Endothelial cell of umbilical vein (primary cell): ENCODE measurements at regions not wholly inside any gene's neighbourhood (a gene's known extent, or its start where the extent isn't known, plus 50 kb on each side); places are given as distances from the start of the nearest gene placed in this dataset.

Experiments used
- BruUV-seq: library from RNA; stranded (reverse); fragments of 400-500 nt; replicated peaks from 2 replicates; lab custom pipeline; 2021; lab: Mats Ljungman, UMichigan
- CTCF ChIA-PET: fragments of 300-600, 350-600 bp; sonication (Branson Sonifier 250); formaldehyde crosslinking; loops from one replicate; lab custom pipeline; 2021; ENCODE audit warnings: antibody characterized with exemption, inconsistent platforms; lab: Charles Lee
- POLR2A ChIA-PET: fragments of 300-600, 350-600 bp; sonication (Branson Sonifier 250); formaldehyde crosslinking; loops from one replicate; lab custom pipeline; 2021; ENCODE audit warnings: antibody characterized with exemption, inconsistent platforms; lab: Charles Lee
- DNase-seq: peaks from one replicate; pipeline ENCODE4 v3.0.0-alpha.2; 2011; ENCODE audit warnings: low read depth, low spot score
- FAIRE-seq: peaks from 2 replicates; lab custom pipeline; 2011; peaks lifted over from hg19 to GRCh38; lab: Jason Lieb, UNC
- H2AFZ ChIP-seq: 2 replicates; pipeline ENCODE4 v1.6.0; 2012; ENCODE audit warnings: low read depth, low read length, control low read depth, inconsistent platforms
- H3K27ac ChIP-seq: 2 replicates; pipeline ENCODE4 v1.5.1; 2011; ENCODE audit warnings: low read depth, mild to moderate bottlenecking, control low read depth, low read length, moderate library complexity; ENCODE audit not compliant: insufficient read depth
- H3K27me3 ChIP-seq, 2 experiments: 2 replicates each; pipeline versions ENCODE4 v1.6.0 to v1.6.1; 2011; ENCODE audit warnings: low read length in 2 of 2, mixed read lengths in 1 of 2; ENCODE audit not compliant: control insufficient read depth in 2 of 2, insufficient read depth in 2 of 2
- H3K36me3 ChIP-seq, 2 experiments: 2 replicates in 1 of 2; 3 replicates in 1 of 2; pipeline ENCODE4 v1.5.1; 2011; ENCODE audit warnings: low read length in 2 of 2, mild to moderate bottlenecking in 1 of 2, moderate library complexity in 1 of 2; ENCODE audit not compliant: control insufficient read depth in 2 of 2, insufficient read depth in 2 of 2; ENCODE audit errors: extremely low read depth in 1 of 2
- H3K4me1 ChIP-seq: 3 replicates; pipeline ENCODE4 v1.5.1; 2011; ENCODE audit warnings: mild to moderate bottlenecking, low read length; ENCODE audit not compliant: control insufficient read depth, insufficient read depth; ENCODE audit errors: extremely low read depth
- H3K4me2 ChIP-seq: 2 replicates; pipeline ENCODE4 v1.6.1; 2011; ENCODE audit warnings: low read length, control low read depth, mixed read lengths; ENCODE audit not compliant: insufficient read depth
- H3K4me3 ChIP-seq, 3 experiments: fragments of 200-600 bp in 1 of 3; sonication (generic), shearing (Covaris generic) in 1 of 3; replicated peaks in 1 of 3; 2 replicates each; pipeline ENCODE4 v1.5.1; 2011 to 2016; ENCODE audit warnings: control low read depth in 3 of 3, low read length in 3 of 3, mild to moderate bottlenecking in 2 of 3, inconsistent platforms in 1 of 3, low read depth in 1 of 3, moderate library complexity in 1 of 3; ENCODE audit not compliant: insufficient read depth in 1 of 3
- H3K79me2 ChIP-seq: 2 replicates; pipeline ENCODE4 v1.6.0; 2012; ENCODE audit warnings: low read length, inconsistent platforms; ENCODE audit not compliant: control insufficient read depth, insufficient read depth
- H3K9ac ChIP-seq: replicated peaks from 2 replicates; pipeline ENCODE3; 2011; ENCODE audit warnings: low read length, control low read depth; ENCODE audit not compliant: insufficient read depth; ENCODE audit errors: extremely low read depth
- H3K9me1 ChIP-seq: replicated peaks from 3 replicates; pipeline ENCODE4 v1.6.0; 2011; ENCODE audit warnings: mild to moderate bottlenecking, low read length; ENCODE audit not compliant: control insufficient read depth, insufficient read depth; ENCODE audit errors: extremely low read depth
- H3K9me3 ChIP-seq: replicated peaks from 2 replicates; pipeline ENCODE4 v1.5.1; 2012; ENCODE audit warnings: low read length, inconsistent platforms; ENCODE audit not compliant: control insufficient read depth, insufficient read depth
- H4K20me1 ChIP-seq: replicated peaks from 2 replicates; pipeline ENCODE3; 2011; ENCODE audit warnings: mild to moderate bottlenecking, low read length; ENCODE audit not compliant: control insufficient read depth, insufficient read depth; ENCODE audit errors: extremely low read depth
- CTCF ChIP-seq, 2 donors: IDR thresholded peaks; 1 replicate in 1 of 2; 2 replicates in 1 of 2; pipeline ENCODE4 v1.5.1; 2011; ENCODE audit warnings: low read length in 2 of 2, mild to moderate bottlenecking in 2 of 2, moderate library complexity in 2 of 2, control low read depth in 1 of 2, inconsistent platforms in 1 of 2, low read depth in 1 of 2; ENCODE audit not compliant: insufficient read depth in 1 of 2; ENCODE audit errors: extremely low read depth in 1 of 2
- EZH2 ChIP-seq: IDR thresholded peaks from 2 replicates; pipeline ENCODE4 v1.6.1; 2012; ENCODE audit warnings: borderline replicate concordance, low read depth, mild to moderate bottlenecking, moderate library complexity, low read length, inconsistent platforms; ENCODE audit not compliant: severe bottlenecking
- FOS ChIP-seq: IDR thresholded peaks from 2 replicates; pipeline ENCODE4 v1.6.1; 2011; ENCODE audit warnings: mild to moderate bottlenecking, low read length, moderate library complexity, borderline replicate concordance; ENCODE audit not compliant: insufficient read depth
- GATA2 ChIP-seq: IDR thresholded peaks from 2 replicates; pipeline ENCODE4 v1.7.0; 2011; ENCODE audit warnings: low read depth, mild to moderate bottlenecking, moderate library complexity, mixed read lengths, low read length; ENCODE audit not compliant: insufficient read length, insufficient read depth
- JUN ChIP-seq: IDR thresholded peaks from 2 replicates; pipeline ENCODE4 v1.6.1; 2011; ENCODE audit warnings: borderline replicate concordance, low read depth; ENCODE audit not compliant: insufficient read length, insufficient read depth
- MAX ChIP-seq: IDR thresholded peaks from 2 replicates; pipeline ENCODE4 v1.6.1; 2011; ENCODE audit not compliant: insufficient read depth, insufficient read length
- MYC ChIP-seq: IDR thresholded peaks from one replicate; pipeline ENCODE4 v1.6.1; 2011; ENCODE audit warnings: mild to moderate bottlenecking, low read depth, low read length
- dilution Hi-C: fragments of 300-500 bp; cut with MboI; formaldehyde crosslinking; loops from one replicate; pipeline ENCODE4 v1.15.0; 2019; ENCODE audit warnings: low sequenced_read_pairs; ENCODE audit not compliant: extremely low pct_ligation_motif_present
- intact Hi-C: fragments of 100-400 bp; cut with micrococcal nuclease; formaldehyde crosslinking; loops from one replicate; pipeline ENCODE4 v1.10.0; 2022

GRCh38 chr15:23860290-23861245, 173.5 kb upstream of the NDN start:
- BruUV-seq = no TSS peak
- Histone ChIP-seq H3K4me3 (no peak overlapping the region), H3K4me1 (no peaks in the 10 kb centered on the region), H3K9me1 (no peaks in the 10 kb centered on the region), H3K9ac (no peak overlapping the region), H3K27ac (no peak overlapping the region), H3K9me3 (no peaks in the 10 kb centered on the region), H4K20me1 (no peaks in the 10 kb centered on the region), H2AFZ (no peak overlapping the region), H3K4me2 (no peak overlapping the region), H3K36me3 (no peaks in the 10 kb centered on the region), H3K79me2 (no peaks in the 10 kb centered on the region), H3K27me3 (no peaks in the 10 kb centered on the region)
- TF ChIP-seq FOS (no peak), MYC (no peak), GATA2 (no peak), EZH2 (no peak), MAX (no peak), JUN (no peak)
- CTCF ChIA-PET = no interaction called here
- intact Hi-C loops (no loop called here), dilution Hi-C loops (no loop called here)
- no peak for FAIRE-seq
- DNase-seq = no peak
- POLR2A ChIA-PET = no interaction called here

GRCh38 chr15:23866832-23867231, 179.7 kb upstream of the NDN start:
- Histone ChIP-seq H2AFZ (no peak overlapping the region), H3K9me1 (no peaks in the 10 kb centered on the region), H3K27me3 (no peaks in the 10 kb centered on the region), H3K36me3 (no peaks in the 10 kb centered on the region), H3K4me3 (no peak overlapping the region), H4K20me1 (no peaks in the 10 kb centered on the region), H3K9ac (no peak overlapping the region), H3K27ac (no peak overlapping the region), H3K79me2 (no peaks in the 10 kb centered on the region), H3K4me2 (no peak overlapping the region), H3K9me3 (no peaks in the 10 kb centered on the region), H3K4me1 (no peaks in the 10 kb centered on the region)
- BruUV-seq = no TSS peak
- ChIA-PET POLR2A (no interaction called here), CTCF (no interaction called here)
- dilution Hi-C loops (no loop called here), intact Hi-C loops (loop anchor here (5.0 kb wide), 1 partner anchor 225 kb away; no protein-coding TSS in a partner anchor)
- FAIRE-seq (no peak), DNase-seq (no peak)
- no peak for TF ChIP-seq MAX
- TF ChIP-seq GATA2 = no peak
- no peak for TF ChIP-seq CTCF (IDR thresholded peaks at IDR 0.05; ENCODE audit: extremely low read depth in 1 of 2, insufficient read depth in 1 of 2, low read depth in 1 of 2, low read length in 2 of 2)
- TF ChIP-seq EZH2 = no peak
